ENCODE measurements at regions not wholly inside any gene's neighbourhood (a gene's known extent, or its start where the extent isn't known, plus 50 kb on each side); places are given as distances from the start of the nearest gene placed in this dataset.

DNA sequence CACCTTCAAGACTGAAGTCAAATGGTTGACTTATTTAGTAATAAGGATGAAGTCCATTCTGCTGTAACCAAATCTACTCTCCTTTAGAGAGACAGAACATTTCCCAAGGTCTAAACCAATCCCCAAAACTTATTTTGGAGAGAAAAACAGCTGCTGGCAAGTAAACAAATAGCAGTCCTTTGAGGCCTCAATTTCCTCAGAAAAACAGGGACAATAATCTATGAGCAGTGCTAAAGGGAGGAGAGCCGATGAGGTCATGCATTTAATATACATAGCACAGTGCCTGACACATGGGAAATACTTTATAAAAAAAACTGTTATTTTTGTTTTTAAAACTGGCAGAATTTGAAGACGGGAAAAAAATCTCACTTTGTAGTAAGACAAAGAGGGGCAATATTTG, 526.0 kb downstream of the EPM2A start:
- TF ChIP-seq REST (IDR thresholded peaks at IDR 0.05; ENCODE audit: unreplicated experiment) (no peak), POLR2AphosphoS5 (IDR thresholded peaks at IDR 0.05; ENCODE audit: low read depth) (no peak), EZH2 (IDR thresholded peaks at IDR 0.05; ENCODE audit: low read depth, unreplicated experiment) (no peak), EZH2phosphoT487 (IDR thresholded peaks at IDR 0.05; ENCODE audit: unreplicated experiment) (no peak), CREB1 (CRISPR knock-in tag; IDR thresholded peaks at IDR 0.05; ENCODE audit: low read depth) (no peak), JUNB (IDR thresholded peaks at IDR 0.05; ENCODE audit: unreplicated experiment) (no peak), ZNF462 (CRISPR knock-in tag; IDR thresholded peaks at IDR 0.05) (no peak), STAT1 (IDR thresholded peaks at IDR 0.05; ENCODE audit: unreplicated experiment) (no peak), ZNF114 (CRISPR knock-in tag; IDR thresholded peaks at IDR 0.05) (no peak), NANOG (IDR thresholded peaks at IDR 0.05; ENCODE audit: borderline replicate concordance) (no peak), ZNF331 (CRISPR knock-in tag; IDR thresholded peaks at IDR 0.05; ENCODE audit: low read depth) (no peak)
- TF ChIP-seq, protein P1, sequence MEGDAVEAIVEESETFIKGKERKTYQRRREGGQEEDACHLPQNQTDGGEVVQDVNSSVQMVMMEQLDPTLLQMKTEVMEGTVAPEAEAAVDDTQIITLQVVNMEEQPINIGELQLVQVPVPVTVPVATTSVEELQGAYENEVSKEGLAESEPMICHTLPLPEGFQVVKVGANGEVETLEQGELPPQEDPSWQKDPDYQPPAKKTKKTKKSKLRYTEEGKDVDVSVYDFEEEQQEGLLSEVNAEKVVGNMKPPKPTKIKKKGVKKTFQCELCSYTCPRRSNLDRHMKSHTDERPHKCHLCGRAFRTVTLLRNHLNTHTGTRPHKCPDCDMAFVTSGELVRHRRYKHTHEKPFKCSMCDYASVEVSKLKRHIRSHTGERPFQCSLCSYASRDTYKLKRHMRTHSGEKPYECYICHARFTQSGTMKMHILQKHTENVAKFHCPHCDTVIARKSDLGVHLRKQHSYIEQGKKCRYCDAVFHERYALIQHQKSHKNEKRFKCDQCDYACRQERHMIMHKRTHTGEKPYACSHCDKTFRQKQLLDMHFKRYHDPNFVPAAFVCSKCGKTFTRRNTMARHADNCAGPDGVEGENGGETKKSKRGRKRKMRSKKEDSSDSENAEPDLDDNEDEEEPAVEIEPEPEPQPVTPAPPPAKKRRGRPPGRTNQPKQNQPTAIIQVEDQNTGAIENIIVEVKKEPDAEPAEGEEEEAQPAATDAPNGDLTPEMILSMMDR (conservative IDR thresholded peaks at IDR 0.05; ENCODE audit: low read depth in 2 of 2) = no peak
- TF ChIP-seq, protein P2, sequence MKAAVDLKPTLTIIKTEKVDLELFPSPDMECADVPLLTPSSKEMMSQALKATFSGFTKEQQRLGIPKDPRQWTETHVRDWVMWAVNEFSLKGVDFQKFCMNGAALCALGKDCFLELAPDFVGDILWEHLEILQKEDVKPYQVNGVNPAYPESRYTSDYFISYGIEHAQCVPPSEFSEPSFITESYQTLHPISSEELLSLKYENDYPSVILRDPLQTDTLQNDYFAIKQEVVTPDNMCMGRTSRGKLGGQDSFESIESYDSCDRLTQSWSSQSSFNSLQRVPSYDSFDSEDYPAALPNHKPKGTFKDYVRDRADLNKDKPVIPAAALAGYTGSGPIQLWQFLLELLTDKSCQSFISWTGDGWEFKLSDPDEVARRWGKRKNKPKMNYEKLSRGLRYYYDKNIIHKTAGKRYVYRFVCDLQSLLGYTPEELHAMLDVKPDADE (IDR thresholded peaks at IDR 0.05) = no peak

Measured in GM23338 (cell line).